Muscle layer of duodenum (tissue), 2 donors: ENCODE measurements at regions not wholly inside any gene's neighbourhood (a gene's known extent, or its start where the extent isn't known, plus 50 kb on each side); places are given as distances from the start of the nearest gene placed in this dataset.
"Not testable (repeated sequence)": the region's sequence is repeated elsewhere in the genome, so short reads cannot be mapped to it uniquely, and the experiment has no call there.

ENCODE experiments used
- H3K27ac ChIP-seq: one replicate; pipeline ENCODE4 v1.7.0; 2013; ENCODE audit warnings: mild to moderate bottlenecking, low read length
- H3K27me3 ChIP-seq: one replicate; pipeline ENCODE4 v1.7.0; 2013; ENCODE audit warnings: low read depth, mild to moderate bottlenecking, control low read depth, low read length
- H3K36me3 ChIP-seq, 2 donors: one replicate each; pipeline ENCODE4 v1.7.0; 2013; ENCODE audit warnings: low read length in 2 of 2, control low read depth in 1 of 2, mild to moderate bottlenecking in 1 of 2; ENCODE audit not compliant: insufficient read depth in 2 of 2, control insufficient read depth in 1 of 2
- H3K4me1 ChIP-seq, 2 donors: one replicate each; pipeline ENCODE4 v1.7.0; 2013; ENCODE audit warnings: low read length in 2 of 2, mild to moderate bottlenecking in 2 of 2, control low read depth in 1 of 2, moderate library complexity in 1 of 2; ENCODE audit not compliant: insufficient read depth in 2 of 2, control insufficient read depth in 1 of 2
- H3K4me3 ChIP-seq, 2 donors: one replicate each; pipeline ENCODE4 v1.7.0; 2013; ENCODE audit warnings: low read length in 2 of 2, low read depth in 1 of 2, mild to moderate bottlenecking in 1 of 2
- H3K9me3 ChIP-seq, 2 donors: one replicate each; pipeline ENCODE4 v1.7.0; 2013; ENCODE audit warnings: low read length in 2 of 2, control low read depth in 1 of 2, mild to moderate bottlenecking in 1 of 2; ENCODE audit not compliant: control insufficient read depth in 1 of 2
- donor health status: healthy.

- no peaks in the 10 kb centered on the region for H3K36me3 ChIP-seq
- H3K4me3 ChIP-seq: no peak overlapping the region
- H3K27me3 ChIP-seq: no peaks in the 10 kb centered on the region
Measured at GRCh38 chr19:28148554-28148953, 1064.4 kb downstream of the UQCRFS1 start.

GRCh38 chr19:28142258-28142657 lies 1070.7 kb downstream of the UQCRFS1 start:
- Histone ChIP-seq H3K36me3 (no peaks in the 10 kb centered on the region), H3K9me3 (peaks cover 0 to 4% of the 10 kb centered on the region in 2 donors), H3K4me3 (no peak overlapping the region), H3K27ac (no peak overlapping the region), H3K27me3 (no peaks in the 10 kb centered on the region), H3K4me1 (no peaks in the 10 kb centered on the region)

More at GRCh38 chr19:28148554-28148953, 1064.4 kb downstream of the UQCRFS1 start:
- no peak overlapping the region for H3K27ac ChIP-seq
- no peaks in the 10 kb centered on the region for H3K9me3 ChIP-seq
- no peaks in the 10 kb centered on the region for H3K4me1 ChIP-seq

- Histone ChIP-seq H3K27me3 (no peaks in the 10 kb centered on the region), H3K27ac (no peak overlapping the region), H3K36me3 (no peaks in the 10 kb centered on the region), H3K9me3 (peaks cover 0 to 4% of the 10 kb centered on the region in 2 donors), H3K4me3 (no peak overlapping the region), H3K4me1 (no peaks in the 10 kb centered on the region)
Measured at GRCh38 chr19:28140201-28140600, 1072.8 kb downstream of the UQCRFS1 start.

GRCh38 chr19:28137772-28138171 lies 1075.2 kb downstream of the UQCRFS1 start:
- H3K9me3 ChIP-seq: peaks cover 0 to 4% of the 10 kb centered on the region in 2 donors
- H3K27ac ChIP-seq: no peak overlapping the region
- no peaks in the 10 kb centered on the region for H3K27me3 ChIP-seq
- no peaks in the 10 kb centered on the region for H3K36me3 ChIP-seq
- H3K4me1 ChIP-seq: no peaks in the 10 kb centered on the region
- H3K4me3 ChIP-seq: no peak overlapping the region

GRCh38 chr19:28136796-28137195 lies 1076.2 kb downstream of the UQCRFS1 start:
- Histone ChIP-seq H3K9me3 (peaks cover 0 to 4% of the 10 kb centered on the region in 2 donors), H3K27me3 (no peaks in the 10 kb centered on the region), H3K27ac (no peak overlapping the region), H3K36me3 (no peaks in the 10 kb centered on the region), H3K4me1 (no peaks in the 10 kb centered on the region), H3K4me3 (no peak overlapping the region)

GRCh38 chr19:28135825-28136224 lies 1077.1 kb downstream of the UQCRFS1 start:
- H3K9me3 ChIP-seq: peaks cover 0 to 1% of the 10 kb centered on the region in 2 donors
- no peaks in the 10 kb centered on the region for H3K4me1 ChIP-seq
- no peak overlapping the region for H3K27ac ChIP-seq

GRCh38 chr19:28134311-28134710 lies 1078.6 kb downstream of the UQCRFS1 start:
- H3K27ac ChIP-seq: no peak overlapping the region
- H3K36me3 ChIP-seq: no peaks in the 10 kb centered on the region
- H3K27me3 ChIP-seq: no peaks in the 10 kb centered on the region
- H3K4me3 ChIP-seq: no peak overlapping the region
- H3K4me1 ChIP-seq: no peaks in the 10 kb centered on the region
- H3K9me3 ChIP-seq: no peaks in the 10 kb centered on the region

More at GRCh38 chr19:28135825-28136224, 1077.1 kb downstream of the UQCRFS1 start:
- H3K27me3 ChIP-seq: no peaks in the 10 kb centered on the region
- H3K4me3 ChIP-seq: no peak overlapping the region
- H3K36me3 ChIP-seq: no peaks in the 10 kb centered on the region

- H3K27ac ChIP-seq, H3K27me3 ChIP-seq, H3K4me1 ChIP-seq, H3K36me3 ChIP-seq, H3K4me3 ChIP-seq, H3K9me3 ChIP-seq: not testable (repeated sequence)
Measured at GRCh38 chr19:28130881-28131280, 1082.1 kb downstream of the UQCRFS1 start.

- Histone ChIP-seq H3K9me3 (no peaks in the 10 kb centered on the region), H3K27ac (no peak overlapping the region), H3K4me3 (no peak overlapping the region), H3K27me3 (no peaks in the 10 kb centered on the region), H3K4me1 (peaks cover 0 to 4% of the 10 kb centered on the region in 2 donors), H3K36me3 (no peaks in the 10 kb centered on the region)
Measured at GRCh38 chr19:28130066-28130511, 1082.9 kb downstream of the UQCRFS1 start.

GRCh38 chr19:28128341-28128740 lies 1084.6 kb downstream of the UQCRFS1 start:
- no peaks in the 10 kb centered on the region for H3K36me3 ChIP-seq
- peaks cover 0 to 4% of the 10 kb centered on the region in 2 donors for H3K4me1 ChIP-seq
- no peaks in the 10 kb centered on the region for H3K27me3 ChIP-seq
- H3K4me3 ChIP-seq: no peak overlapping the region
- no peaks in the 10 kb centered on the region for H3K9me3 ChIP-seq
- no peak overlapping the region for H3K27ac ChIP-seq

GRCh38 chr19:28126135-28126898 lies 1086.6 kb downstream of the UQCRFS1 start:
- Histone ChIP-seq H3K27ac (no peak overlapping the region), H3K4me1 (peaks cover 0 to 4% of the 10 kb centered on the region in 2 donors), H3K36me3 (no peaks in the 10 kb centered on the region), H3K9me3 (no peaks in the 10 kb centered on the region), H3K4me3 (no peak overlapping the region), H3K27me3 (no peaks in the 10 kb centered on the region)

GRCh38 chr19:28122734-28123133 lies 1090.2 kb downstream of the UQCRFS1 start:
- Histone ChIP-seq H3K27ac (no peak overlapping the region), H3K9me3 (no peaks in the 10 kb centered on the region), H3K4me1 (peaks cover 0 to 4% of the 10 kb centered on the region in 2 donors), H3K36me3 (no peaks in the 10 kb centered on the region), H3K27me3 (no peaks in the 10 kb centered on the region), H3K4me3 (no peak overlapping the region)
